Endothelial cell of umbilical vein (primary cell): ENCODE measurements at regions not wholly inside any gene's neighbourhood (a gene's known extent, or its start where the extent isn't known, plus 50 kb on each side); places are given as distances from the start of the nearest gene placed in this dataset.

ENCODE experiments used
- BruUV-seq: library from RNA; stranded (reverse); fragments of 400-500 nt; replicated peaks from 2 replicates; lab custom pipeline; 2021; lab: Mats Ljungman, UMichigan
- CTCF ChIA-PET: fragments of 300-600, 350-600 bp; sonication (Branson Sonifier 250); formaldehyde crosslinking; loops from one replicate; lab custom pipeline; 2021; ENCODE audit warnings: antibody characterized with exemption, inconsistent platforms; lab: Charles Lee
- POLR2A ChIA-PET: fragments of 300-600, 350-600 bp; sonication (Branson Sonifier 250); formaldehyde crosslinking; loops from one replicate; lab custom pipeline; 2021; ENCODE audit warnings: antibody characterized with exemption, inconsistent platforms; lab: Charles Lee
- DNase-seq: peaks from one replicate; pipeline ENCODE4 v3.0.0-alpha.2; 2011; ENCODE audit warnings: low read depth, low spot score
- FAIRE-seq: peaks from 2 replicates; lab custom pipeline; 2011; peaks lifted over from hg19 to GRCh38; lab: Jason Lieb, UNC
- H2AFZ ChIP-seq: 2 replicates; pipeline ENCODE4 v1.6.0; 2012; ENCODE audit warnings: low read depth, low read length, control low read depth, inconsistent platforms
- H3K27ac ChIP-seq: 2 replicates; pipeline ENCODE4 v1.5.1; 2011; ENCODE audit warnings: low read depth, mild to moderate bottlenecking, control low read depth, low read length, moderate library complexity; ENCODE audit not compliant: insufficient read depth
- H3K27me3 ChIP-seq, 2 experiments: 2 replicates each; pipeline versions ENCODE4 v1.6.0 to v1.6.1; 2011; ENCODE audit warnings: low read length in 2 of 2, mixed read lengths in 1 of 2; ENCODE audit not compliant: control insufficient read depth in 2 of 2, insufficient read depth in 2 of 2
- H3K36me3 ChIP-seq, 2 experiments: 2 replicates in 1 of 2; 3 replicates in 1 of 2; pipeline ENCODE4 v1.5.1; 2011; ENCODE audit warnings: low read length in 2 of 2, mild to moderate bottlenecking in 1 of 2, moderate library complexity in 1 of 2; ENCODE audit not compliant: control insufficient read depth in 2 of 2, insufficient read depth in 2 of 2; ENCODE audit errors: extremely low read depth in 1 of 2
- H3K4me1 ChIP-seq: 3 replicates; pipeline ENCODE4 v1.5.1; 2011; ENCODE audit warnings: mild to moderate bottlenecking, low read length; ENCODE audit not compliant: control insufficient read depth, insufficient read depth; ENCODE audit errors: extremely low read depth
- H3K4me2 ChIP-seq: 2 replicates; pipeline ENCODE4 v1.6.1; 2011; ENCODE audit warnings: low read length, control low read depth, mixed read lengths; ENCODE audit not compliant: insufficient read depth
- H3K4me3 ChIP-seq, 3 experiments: fragments of 200-600 bp in 1 of 3; sonication (generic), shearing (Covaris generic) in 1 of 3; replicated peaks in 1 of 3; 2 replicates each; pipeline ENCODE4 v1.5.1; 2011 to 2016; ENCODE audit warnings: control low read depth in 3 of 3, low read length in 3 of 3, mild to moderate bottlenecking in 2 of 3, inconsistent platforms in 1 of 3, low read depth in 1 of 3, moderate library complexity in 1 of 3; ENCODE audit not compliant: insufficient read depth in 1 of 3
- H3K79me2 ChIP-seq: 2 replicates; pipeline ENCODE4 v1.6.0; 2012; ENCODE audit warnings: low read length, inconsistent platforms; ENCODE audit not compliant: control insufficient read depth, insufficient read depth
- H3K9ac ChIP-seq: replicated peaks from 2 replicates; pipeline ENCODE3; 2011; ENCODE audit warnings: low read length, control low read depth; ENCODE audit not compliant: insufficient read depth; ENCODE audit errors: extremely low read depth
- H3K9me1 ChIP-seq: replicated peaks from 3 replicates; pipeline ENCODE4 v1.6.0; 2011; ENCODE audit warnings: mild to moderate bottlenecking, low read length; ENCODE audit not compliant: control insufficient read depth, insufficient read depth; ENCODE audit errors: extremely low read depth
- H3K9me3 ChIP-seq: replicated peaks from 2 replicates; pipeline ENCODE4 v1.5.1; 2012; ENCODE audit warnings: low read length, inconsistent platforms; ENCODE audit not compliant: control insufficient read depth, insufficient read depth
- H4K20me1 ChIP-seq: replicated peaks from 2 replicates; pipeline ENCODE3; 2011; ENCODE audit warnings: mild to moderate bottlenecking, low read length; ENCODE audit not compliant: control insufficient read depth, insufficient read depth; ENCODE audit errors: extremely low read depth
- CTCF ChIP-seq, 2 donors: IDR thresholded peaks; 1 replicate in 1 of 2; 2 replicates in 1 of 2; pipeline ENCODE4 v1.5.1; 2011; ENCODE audit warnings: low read length in 2 of 2, mild to moderate bottlenecking in 2 of 2, moderate library complexity in 2 of 2, control low read depth in 1 of 2, inconsistent platforms in 1 of 2, low read depth in 1 of 2; ENCODE audit not compliant: insufficient read depth in 1 of 2; ENCODE audit errors: extremely low read depth in 1 of 2
- EZH2 ChIP-seq: IDR thresholded peaks from 2 replicates; pipeline ENCODE4 v1.6.1; 2012; ENCODE audit warnings: borderline replicate concordance, low read depth, mild to moderate bottlenecking, moderate library complexity, low read length, inconsistent platforms; ENCODE audit not compliant: severe bottlenecking
- FOS ChIP-seq: IDR thresholded peaks from 2 replicates; pipeline ENCODE4 v1.6.1; 2011; ENCODE audit warnings: mild to moderate bottlenecking, low read length, moderate library complexity, borderline replicate concordance; ENCODE audit not compliant: insufficient read depth
- GATA2 ChIP-seq: IDR thresholded peaks from 2 replicates; pipeline ENCODE4 v1.7.0; 2011; ENCODE audit warnings: low read depth, mild to moderate bottlenecking, moderate library complexity, mixed read lengths, low read length; ENCODE audit not compliant: insufficient read length, insufficient read depth
- JUN ChIP-seq: IDR thresholded peaks from 2 replicates; pipeline ENCODE4 v1.6.1; 2011; ENCODE audit warnings: borderline replicate concordance, low read depth; ENCODE audit not compliant: insufficient read length, insufficient read depth
- MAX ChIP-seq: IDR thresholded peaks from 2 replicates; pipeline ENCODE4 v1.6.1; 2011; ENCODE audit not compliant: insufficient read depth, insufficient read length
- MYC ChIP-seq: IDR thresholded peaks from one replicate; pipeline ENCODE4 v1.6.1; 2011; ENCODE audit warnings: mild to moderate bottlenecking, low read depth, low read length
- POLR2A ChIP-seq: IDR thresholded peaks from 2 replicates; pipeline ENCODE4 v1.6.1; 2012; ENCODE audit warnings: low read depth, mild to moderate bottlenecking, control low read depth, low read length
- POLR2AphosphoS5 ChIP-seq: IDR thresholded peaks from 2 replicates; pipeline ENCODE4 v1.6.1; 2012; ENCODE audit warnings: low read depth, mild to moderate bottlenecking, control low read depth, low read length, moderate library complexity; ENCODE audit not compliant: insufficient read depth
- dilution Hi-C: fragments of 300-500 bp; cut with MboI; formaldehyde crosslinking; loops from one replicate; pipeline ENCODE4 v1.15.0; 2019; ENCODE audit warnings: low sequenced_read_pairs; ENCODE audit not compliant: extremely low pct_ligation_motif_present
- intact Hi-C: fragments of 100-400 bp; cut with micrococcal nuclease; formaldehyde crosslinking; loops from one replicate; pipeline ENCODE4 v1.10.0; 2022

- H3K4me1 ChIP-seq: no peaks in the 10 kb centered on the region
- dilution Hi-C loops (no loop called here), intact Hi-C loops (no loop called here)
- no peaks in the 10 kb centered on the region for H3K9me1 ChIP-seq
- BruUV-seq: no TSS peak
- H3K27ac ChIP-seq: no peak overlapping the region
- TF ChIP-seq MYC (no peak), FOS (no peak), POLR2A (no peak)
- no peak for FAIRE-seq
- H3K9me3 ChIP-seq: peaks cover 2% of the 10 kb centered on the region
- H3K36me3 ChIP-seq: no peaks in the 10 kb centered on the region
- no peak overlapping the region for H3K9ac ChIP-seq
- no peaks in the 10 kb centered on the region for H3K27me3 ChIP-seq
- DNase-seq: no peak
- H3K4me3 ChIP-seq: no peak overlapping the region
- H2AFZ ChIP-seq: no peak overlapping the region
- no peak overlapping the region for H3K4me2 ChIP-seq
- ChIA-PET CTCF (no interaction called here), POLR2A (no interaction called here)
- H4K20me1 ChIP-seq: no peaks in the 10 kb centered on the region
- H3K79me2 ChIP-seq: no peaks in the 10 kb centered on the region
Measured at GRCh38 chr2:126356631-126357030, 299.3 kb upstream of the GYPC start.

- TF ChIP-seq FOS: no peak
- TF ChIP-seq EZH2: no peak
- no peak for TF ChIP-seq JUN
- TF ChIP-seq GATA2: no peak
- no peak for TF ChIP-seq POLR2A
- no peak for TF ChIP-seq MAX
- TF ChIP-seq MYC: no peak
- TF ChIP-seq POLR2AphosphoS5: no peak
- TF ChIP-seq CTCF (IDR thresholded peaks at IDR 0.05; ENCODE audit: extremely low read depth in 1 of 2, insufficient read depth in 1 of 2, low read depth in 1 of 2, low read length in 2 of 2): no peak
- H3K4me3 ChIP-seq: no peak overlapping the region
- DNase-seq (no peak), FAIRE-seq (no peak)
- no peaks in the 10 kb centered on the region for H3K9me1 ChIP-seq
- intact Hi-C loops (no loop called here), dilution Hi-C loops (no loop called here)
- H3K9ac ChIP-seq: no peak overlapping the region
- H3K36me3 ChIP-seq: no peaks in the 10 kb centered on the region
- H3K27ac ChIP-seq: no peak overlapping the region
- H3K27me3 ChIP-seq: no peaks in the 10 kb centered on the region
- H4K20me1 ChIP-seq: no peaks in the 10 kb centered on the region
- H3K4me2 ChIP-seq: no peak overlapping the region
- no peaks in the 10 kb centered on the region for H3K79me2 ChIP-seq
- no peaks in the 10 kb centered on the region for H3K4me1 ChIP-seq
- BruUV-seq: no TSS peak
- POLR2A ChIA-PET: no interaction called here
- H2AFZ ChIP-seq: no peak overlapping the region
- CTCF ChIA-PET: no interaction called here
- H3K9me3 ChIP-seq: peaks cover 2% of the 10 kb centered on the region
Measured at GRCh38 chr2:126358122-126358521, 297.8 kb upstream of the GYPC start.
